PC-9 (cell line): ENCODE measurements at regions not wholly inside any gene's neighbourhood (a gene's known extent, or its start where the extent isn't known, plus 50 kb on each side); places are given as distances from the start of the nearest gene placed in this dataset.

ENCODE experiments used
- CTCF ChIP-seq: fragments of 200-600 bp; sonication (generic); conservative IDR thresholded peaks from 2 replicates; pipeline ENCODE4 v1.6.1; 2017; ENCODE audit warnings: mixed run types, antibody characterized with exemption, mild to moderate bottlenecking, moderate library complexity
- EZH2 ChIP-seq: fragments of 200-600 bp; sonication (generic); IDR thresholded peaks from 2 replicates; pipeline ENCODE4 v1.8.0; 2017; ENCODE audit warnings: antibody characterized with exemption, low read depth

DNA sequence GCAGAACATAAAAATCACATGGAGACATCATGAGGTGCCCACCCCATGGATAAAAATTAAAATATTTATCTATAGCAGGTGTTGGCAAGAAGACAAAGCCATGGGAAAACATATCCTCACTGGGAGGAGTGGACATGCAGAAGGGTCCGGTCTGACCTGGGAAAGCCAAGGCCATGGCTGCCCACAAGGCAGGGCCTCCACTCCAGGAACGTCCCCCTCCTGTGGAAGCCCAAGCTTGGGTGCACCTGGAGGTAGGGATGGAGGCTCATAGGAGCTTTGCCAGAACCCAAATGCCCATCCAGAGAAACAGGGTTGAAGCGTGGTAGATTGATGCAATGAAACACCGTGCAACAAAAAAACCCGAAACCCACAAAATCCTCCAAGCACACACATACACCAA lies 81.4 kb upstream of the COL5A1 start:
- no peak for TF ChIP-seq CTCF
- no peak for TF ChIP-seq EZH2
